ENCODE measurements at regions not wholly inside any gene's neighbourhood (a gene's known extent, or its start where the extent isn't known, plus 50 kb on each side); places are given as distances from the start of the nearest gene placed in this dataset.
"Not testable (repeated sequence)": the region's sequence is repeated elsewhere in the genome, so short reads cannot be mapped to it uniquely, and the experiment has no call there.

- DNase-seq (ENCODE audit: low read depth): not testable (repeated sequence)
Observed at GRCh38 chr3:159756279-159757207, 232.1 kb upstream of the IL12A start.

DNA sequence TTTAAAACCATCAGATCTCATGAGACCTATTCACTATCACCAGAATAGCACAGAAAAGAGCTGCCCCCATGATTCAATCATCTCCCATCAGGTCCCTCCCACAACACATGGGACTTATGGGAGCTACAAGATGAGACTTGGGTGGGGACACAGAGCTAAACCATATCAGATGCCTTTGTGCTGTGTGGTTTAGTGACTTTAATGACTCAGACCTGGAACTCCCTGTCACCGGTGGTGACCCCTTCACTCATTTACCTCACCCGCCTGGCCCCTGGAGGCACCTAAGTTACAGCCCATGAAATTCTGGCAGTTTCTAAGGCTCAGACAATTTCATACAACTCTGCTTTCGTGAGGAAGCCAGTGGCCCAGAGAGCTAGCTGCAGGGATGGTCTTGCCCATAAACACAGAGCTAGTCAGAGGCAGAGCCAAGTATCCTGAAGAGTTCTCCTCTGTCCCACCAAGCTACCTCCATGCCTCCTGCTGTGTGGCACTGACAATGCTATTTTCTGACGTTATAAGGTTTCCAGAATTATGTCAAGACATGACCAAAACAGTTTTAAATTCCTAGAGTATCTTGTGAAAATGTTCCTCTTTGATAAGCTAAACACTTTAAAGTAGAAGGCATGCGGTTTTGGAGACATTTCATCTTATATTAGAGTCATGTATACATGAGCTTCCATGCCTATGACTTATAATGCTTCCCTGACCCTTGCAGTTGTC, 231.1 kb upstream of the IL12A start:
- peak; percentile 53 for DNase-seq (ENCODE audit: low read depth)

DNA sequence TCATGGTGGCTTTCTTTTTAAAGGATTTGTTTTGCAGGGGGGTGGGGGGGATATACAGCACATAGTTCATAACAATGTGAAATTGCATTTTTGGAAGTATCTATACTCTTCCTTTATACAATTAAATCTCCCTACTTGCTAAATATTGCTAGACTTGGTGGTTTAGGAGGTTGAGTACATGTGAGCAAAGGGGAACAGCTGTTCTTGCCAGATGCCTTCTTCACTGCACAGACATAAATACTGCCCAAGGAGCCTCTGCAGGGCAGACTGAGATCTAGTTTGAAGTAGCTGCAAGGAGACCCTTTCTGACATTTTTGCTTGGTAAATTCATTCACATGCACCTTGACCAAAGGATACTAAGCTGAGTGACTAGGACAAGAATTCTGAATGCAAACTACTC, 228.6 kb upstream of the IL12A start:
- peak; percentile 60 for DNase-seq (ENCODE audit: low read depth)

GRCh38 chr3:159761369-159761768, 227.3 kb upstream of the IL12A start:
- peak; percentile 53 for DNase-seq (ENCODE audit: low read depth)

DNA sequence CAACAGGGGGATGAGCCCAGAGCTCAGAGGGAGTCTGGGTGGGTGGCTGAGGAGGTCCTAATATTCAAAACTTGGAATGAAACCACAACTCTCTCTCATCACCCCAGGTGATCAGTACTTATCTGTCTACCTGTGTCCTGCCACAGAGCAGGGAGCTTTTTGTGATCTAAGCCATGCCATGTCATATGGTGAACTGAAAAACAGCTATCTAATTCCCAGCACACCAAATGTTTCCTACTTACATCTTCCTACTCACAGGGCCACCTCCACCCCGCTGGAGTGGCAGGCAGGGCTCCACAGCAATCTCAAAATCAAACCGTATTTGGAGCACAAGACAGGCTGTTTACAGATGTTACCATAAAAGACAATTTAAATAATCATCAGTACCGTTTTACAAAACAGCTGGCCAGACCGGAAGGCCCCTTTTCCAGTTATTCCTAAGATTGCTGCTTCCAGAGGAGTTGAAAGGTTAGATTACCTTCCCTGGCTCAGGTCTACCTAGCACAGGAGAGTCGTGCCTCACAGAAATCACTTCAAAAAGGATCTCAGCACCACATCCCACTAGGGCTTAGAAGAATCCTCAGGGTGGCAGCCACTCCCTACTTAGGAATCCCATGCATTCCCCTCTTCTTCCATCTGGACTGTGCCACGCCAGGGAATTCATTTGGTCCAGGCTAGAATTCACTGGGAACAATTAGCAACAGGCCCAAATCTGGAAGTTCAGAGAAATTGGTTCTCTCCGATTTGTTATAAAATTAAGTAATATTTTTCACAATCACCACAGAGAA, 226.6 kb upstream of the IL12A start:
- DNase-seq (ENCODE audit: low read depth): peak; percentile 67

DNA sequence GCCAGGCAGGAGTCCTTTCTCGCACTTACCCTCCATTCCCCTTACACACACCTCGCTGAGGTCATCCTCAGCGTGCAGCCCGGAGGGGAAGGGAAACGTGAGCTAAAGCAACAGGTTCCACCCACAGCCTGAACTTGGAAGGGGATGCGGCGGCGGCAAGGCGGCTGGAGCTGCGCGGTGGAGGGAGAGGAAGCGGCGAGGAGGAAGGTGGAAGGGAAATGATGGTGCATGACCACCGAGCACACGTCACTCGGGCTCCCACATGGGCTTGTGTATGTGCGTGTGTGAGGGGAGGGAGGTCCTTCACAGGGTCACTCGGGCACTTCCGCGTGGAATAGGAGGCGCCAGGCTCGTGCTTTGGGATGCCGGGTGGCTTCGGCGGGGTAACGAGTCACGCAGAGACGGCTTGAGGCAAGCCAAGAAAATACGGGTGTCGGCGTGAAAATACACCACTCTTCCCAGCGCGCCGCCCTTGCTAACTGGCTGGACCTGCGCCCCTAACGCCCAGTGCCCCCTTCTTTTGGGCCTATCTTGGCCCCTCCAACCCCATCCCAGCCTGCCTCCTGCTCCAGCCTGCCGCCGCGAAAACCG, 225.5 kb upstream of the IL12A start:
- DNase-seq (ENCODE audit: low read depth): peak; percentile 70

- peak; percentile 82 for DNase-seq (ENCODE audit: low read depth)
Observed at GRCh38 chr3:159763602-159764489, 224.8 kb upstream of the IL12A start.

DNA sequence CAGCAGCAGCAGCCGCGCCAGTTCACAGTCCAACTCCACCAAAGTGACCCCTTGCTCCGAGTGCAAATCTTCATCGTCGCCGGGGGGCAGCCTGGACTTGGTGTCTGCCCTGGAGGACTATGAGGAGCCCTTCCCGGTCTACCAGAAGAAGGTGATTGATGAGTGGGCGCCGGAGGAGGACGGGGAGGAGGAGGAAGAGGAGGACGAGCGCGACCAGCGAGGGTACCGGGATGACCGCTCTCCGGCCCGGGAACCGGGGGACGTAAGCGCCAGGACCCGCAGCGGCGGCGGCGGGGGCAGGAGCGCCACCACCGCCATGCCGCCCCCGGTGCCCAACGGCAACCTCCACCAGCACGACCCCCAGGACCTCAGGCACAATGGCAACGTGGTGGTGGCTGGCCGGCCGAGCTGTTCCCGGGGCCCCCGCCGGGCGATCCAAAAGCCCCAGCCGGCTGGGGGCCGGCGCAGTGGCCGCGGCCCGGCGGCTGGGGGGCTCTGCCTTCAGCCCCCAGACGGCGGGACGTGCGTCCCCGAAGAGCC, 224.1 kb upstream of the IL12A start:
- DNase-seq (ENCODE audit: low read depth): no peak

DNA sequence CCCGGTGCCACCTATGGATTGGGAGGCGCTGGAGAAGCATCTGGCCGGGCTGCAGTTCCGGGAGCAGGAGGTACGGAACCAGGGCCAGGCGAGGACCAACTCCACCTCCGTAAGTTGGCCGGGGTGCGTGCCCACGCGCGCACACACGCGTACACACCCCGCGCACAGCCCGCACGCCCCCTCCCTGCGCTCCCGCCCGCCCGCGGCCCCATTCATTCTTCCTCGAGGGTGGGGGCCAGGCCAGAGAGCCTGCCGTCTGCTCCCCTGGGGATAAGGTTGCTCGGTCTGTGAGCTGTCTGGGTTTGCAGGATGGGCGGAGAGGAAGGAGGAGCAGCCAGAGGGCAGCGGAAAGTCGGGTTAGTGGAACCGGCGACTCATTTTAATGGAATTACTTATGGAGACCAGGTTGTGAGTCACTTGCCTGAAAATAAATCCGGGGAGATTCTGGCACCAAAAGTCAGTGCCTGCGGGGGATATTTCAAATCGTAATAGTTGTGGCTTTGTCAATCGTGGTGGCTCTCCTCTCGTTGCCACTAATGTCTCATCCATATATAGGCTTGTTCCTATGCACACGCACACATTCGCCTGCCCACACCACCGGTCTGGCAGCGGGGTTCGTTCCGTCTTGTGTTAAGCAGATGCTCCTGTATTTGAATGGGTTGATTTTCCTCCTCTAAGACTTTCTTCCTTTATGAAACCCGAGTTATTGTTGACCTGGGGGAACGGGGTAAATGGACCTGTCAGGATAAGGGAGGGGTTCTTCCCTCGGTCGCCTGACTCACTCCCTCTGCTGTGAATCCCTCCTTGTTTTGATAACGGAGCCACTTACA, 223.4 kb upstream of the IL12A start:
- DNase-seq (ENCODE audit: low read depth): peak; percentile 97

- peak; percentile 70 for DNase-seq (ENCODE audit: low read depth)
Observed at GRCh38 chr3:159765860-159766294, 222.8 kb upstream of the IL12A start.

GRCh38 chr3:159766563-159767185, 222.0 kb upstream of the IL12A start:
- peak; percentile 35 for DNase-seq (ENCODE audit: low read depth)

DNA sequence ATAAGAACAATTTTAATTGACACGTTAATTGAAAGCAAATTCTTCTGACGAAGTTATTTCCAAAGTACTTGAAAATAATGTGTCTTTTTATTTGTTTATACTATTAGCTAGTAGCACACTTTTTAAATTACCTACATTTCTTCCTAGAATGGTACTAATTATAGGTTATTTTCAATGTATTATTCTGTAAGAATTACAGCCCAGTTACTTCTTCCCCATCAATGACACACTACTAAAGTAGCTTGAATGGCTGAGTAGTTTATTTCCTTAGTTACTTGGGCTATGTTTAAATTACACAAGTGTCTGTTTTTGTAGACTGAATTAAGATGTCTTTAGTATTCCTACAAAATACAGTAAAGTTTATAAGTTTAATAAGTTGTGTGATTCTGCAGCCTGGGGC, 217.6 kb upstream of the IL12A start:
- DNase-seq (ENCODE audit: low read depth): no peak

DNA sequence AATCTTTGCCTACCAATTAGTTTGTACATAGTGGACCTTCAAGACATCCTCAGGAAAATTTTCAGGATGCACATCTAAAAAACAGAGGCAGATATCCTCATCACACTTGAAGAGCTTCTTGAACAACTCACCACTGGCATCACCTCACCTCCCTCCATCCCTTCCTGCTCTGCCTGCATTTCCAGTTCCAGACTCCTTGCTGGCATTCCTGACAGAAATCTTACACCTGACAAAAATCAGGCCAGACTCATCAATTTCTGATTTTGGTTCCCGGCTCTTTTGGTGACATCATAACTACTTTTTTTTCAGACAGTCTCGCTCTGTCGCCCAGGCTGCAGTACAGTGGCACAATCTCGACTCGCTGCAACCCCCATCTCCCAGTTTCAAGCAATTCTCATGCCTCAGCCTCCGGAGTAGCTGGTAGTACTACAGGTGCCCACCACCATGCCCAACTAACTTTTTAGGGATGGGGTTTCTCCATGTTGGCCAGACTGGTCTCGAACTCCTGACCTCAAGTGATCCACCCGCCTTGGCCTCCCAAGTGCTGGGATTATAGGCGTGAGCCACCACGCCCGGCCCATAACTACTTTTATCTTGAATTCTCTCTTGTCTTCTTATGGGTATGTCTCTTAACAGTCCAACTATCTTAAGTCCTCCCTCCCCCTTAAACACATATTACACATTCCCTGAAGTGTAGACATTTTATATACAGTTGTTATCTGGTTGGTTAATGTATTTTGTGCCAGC, 216.6 kb upstream of the IL12A start:
- no peak for DNase-seq (ENCODE audit: low read depth)

- no peak for DNase-seq (ENCODE audit: low read depth)
Observed at GRCh38 chr3:159773706-159774105, 214.9 kb upstream of the IL12A start.

DNA sequence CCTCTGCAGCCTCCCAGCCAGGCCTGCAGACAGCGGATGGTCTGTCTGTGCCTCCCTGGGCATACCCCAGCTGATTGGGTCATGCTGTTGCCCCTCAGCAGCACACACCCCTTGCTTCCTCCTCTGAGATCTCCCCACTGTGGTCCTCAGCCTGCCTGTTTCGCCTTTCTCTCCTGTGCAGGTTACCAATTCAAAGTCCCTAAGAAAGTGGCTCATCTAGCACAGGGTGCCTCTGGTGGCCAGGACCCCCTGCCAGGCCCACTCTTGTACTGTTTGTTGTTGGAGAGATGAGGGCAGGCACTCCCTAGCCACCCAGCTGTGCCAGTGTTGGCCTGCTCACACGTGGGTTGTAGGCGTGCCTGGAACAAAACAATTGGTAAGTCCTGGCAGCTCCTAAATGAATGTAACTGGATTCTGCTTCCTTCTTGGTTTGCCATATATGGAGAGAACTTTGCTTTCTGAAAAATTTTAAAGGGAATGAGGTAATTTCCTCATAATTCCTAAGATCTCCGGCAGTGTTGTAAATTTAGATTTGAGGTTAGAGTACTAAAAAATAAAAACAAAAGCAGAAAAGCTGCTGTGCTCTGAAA, 213.2 kb upstream of the IL12A start:
- DNase-seq (ENCODE audit: low read depth): peak; percentile 84

GRCh38 chr3:159776779-159777178, 211.9 kb upstream of the IL12A start:
- peak; percentile 24 for DNase-seq (ENCODE audit: low read depth)

DNA sequence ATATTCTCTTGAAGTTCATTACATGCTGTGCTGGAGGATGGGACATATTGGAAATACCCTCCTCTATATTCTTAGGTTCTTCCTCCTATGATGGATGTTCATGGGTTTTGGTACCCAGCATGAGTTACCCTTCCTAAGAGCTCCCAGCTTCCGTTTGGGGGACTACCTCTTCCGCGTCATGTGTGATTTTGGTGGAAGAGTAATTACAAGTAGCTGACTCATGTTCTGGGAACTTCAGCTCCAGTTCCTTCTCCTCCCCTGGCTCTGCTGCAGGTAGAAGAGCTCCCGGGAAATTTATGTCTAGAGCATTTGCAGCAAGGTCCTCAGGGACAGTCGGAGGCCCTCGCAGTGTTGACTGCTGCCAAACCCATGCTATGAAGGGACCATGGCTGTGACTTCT, 208.8 kb upstream of the IL12A start:
- no peak for DNase-seq (ENCODE audit: low read depth)

Measured in myocyte (in vitro differentiated cells).